ES-I3 (cell line): ENCODE measurements at regions not wholly inside any gene's neighbourhood (a gene's known extent, or its start where the extent isn't known, plus 50 kb on each side); places are given as distances from the start of the nearest gene placed in this dataset.

Experiments
- H3K36me3 ChIP-seq: 2 replicates; pipeline ENCODE4 v1.6.1; 2013; ENCODE audit warnings: mild to moderate bottlenecking, low read length, control low read depth, moderate library complexity; ENCODE audit not compliant: insufficient read depth
- H3K4me1 ChIP-seq: 2 replicates; pipeline ENCODE4 v1.6.1; 2013; ENCODE audit warnings: mild to moderate bottlenecking, control low read depth, low read length; ENCODE audit not compliant: insufficient read depth
- H3K9ac ChIP-seq: 2 replicates; pipeline ENCODE4 v1.6.1; 2013; ENCODE audit warnings: low read depth, mild to moderate bottlenecking, low read length, moderate library complexity
- H3K9me3 ChIP-seq: 2 replicates; pipeline ENCODE4 v1.6.1; 2013; ENCODE audit warnings: mild to moderate bottlenecking, low read length, moderate library complexity; ENCODE audit not compliant: control insufficient read depth, insufficient read depth

DNA sequence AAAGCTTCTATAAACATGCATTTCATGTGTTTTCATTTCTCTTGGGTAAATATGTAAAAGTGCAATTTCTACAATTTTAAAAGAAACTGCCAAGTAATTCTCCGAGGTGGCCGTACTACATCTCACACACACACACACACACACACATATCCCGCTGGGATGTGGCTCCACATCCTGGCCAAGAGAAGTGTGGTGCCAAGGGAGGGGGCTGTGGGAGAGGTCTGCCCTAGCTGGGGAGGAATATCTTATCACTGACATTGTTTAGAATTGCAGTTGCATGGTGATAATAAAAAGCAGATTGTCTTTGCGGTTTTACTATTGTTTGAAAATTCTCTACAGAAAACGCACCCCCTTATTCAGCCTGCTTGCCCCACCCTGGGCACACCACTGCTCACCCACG is 558.4 kb downstream of the BNC2 start:
- Histone ChIP-seq H3K9me3 (no peaks in the 10 kb centered on the region), H3K4me1 (no peaks in the 10 kb centered on the region; the same call in 1 of the 2 replicates), H3K9ac (no peak overlapping the region), H3K36me3 (no peaks in the 10 kb centered on the region)

DNA sequence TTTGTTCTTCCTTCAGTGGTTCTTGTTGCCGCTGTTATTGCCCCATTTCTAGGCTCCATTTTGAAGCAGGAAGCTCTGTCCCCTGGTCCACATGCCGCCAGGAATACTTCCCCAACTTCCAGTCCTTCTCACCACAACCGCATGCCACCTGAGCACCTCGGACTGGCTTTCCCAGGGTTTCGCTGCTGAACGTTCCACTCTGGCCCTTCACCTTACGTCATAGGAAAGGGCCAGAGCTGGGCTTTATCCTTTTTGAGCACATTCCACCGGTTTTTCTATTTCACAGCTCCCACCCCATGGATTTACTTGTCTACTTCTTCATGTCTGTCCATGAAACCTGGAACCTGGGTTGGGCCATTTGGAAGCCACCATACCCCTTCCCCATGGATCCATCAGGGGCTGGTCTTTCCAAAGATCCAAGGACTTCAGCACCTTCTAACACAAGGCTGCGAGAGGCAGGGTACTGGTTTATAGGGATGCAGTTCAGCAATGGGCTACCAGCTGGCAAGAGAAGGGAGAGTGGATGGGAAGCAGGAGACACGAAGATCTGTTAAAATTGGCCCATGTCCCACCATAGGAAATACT is 557.4 kb downstream of the BNC2 start:
- Histone ChIP-seq H3K9ac (no peak overlapping the region), H3K4me1 (no peaks in the 10 kb centered on the region; the same call in 1 of the 2 replicates), H3K36me3 (no peaks in the 10 kb centered on the region), H3K9me3 (no peaks in the 10 kb centered on the region)

DNA sequence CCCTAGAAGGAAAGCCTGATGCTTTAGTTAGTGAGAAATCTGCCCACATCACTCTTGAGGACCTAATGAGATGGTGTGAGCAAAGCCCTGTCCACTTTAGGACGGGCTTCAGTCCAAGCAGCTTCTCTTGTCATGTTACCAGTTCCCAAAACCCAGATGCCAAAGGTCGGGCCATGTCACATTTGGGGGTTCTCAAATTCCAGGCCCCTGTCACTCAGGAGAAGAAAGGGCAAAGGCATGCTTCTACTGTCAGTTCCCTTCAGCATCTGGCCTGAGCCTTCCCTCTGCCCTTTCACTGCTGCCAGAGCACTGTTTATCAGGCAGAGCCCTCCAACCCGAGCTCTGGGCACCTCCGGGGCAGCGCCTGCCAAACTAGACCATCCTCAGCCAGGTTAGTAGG is 556.0 kb downstream of the BNC2 start:
- H3K4me1 ChIP-seq = no peaks in the 10 kb centered on the region; the same call in 1 of the 2 replicates
- H3K9me3 ChIP-seq = no peaks in the 10 kb centered on the region
- no peak overlapping the region for H3K9ac ChIP-seq
- H3K36me3 ChIP-seq = no peaks in the 10 kb centered on the region

DNA sequence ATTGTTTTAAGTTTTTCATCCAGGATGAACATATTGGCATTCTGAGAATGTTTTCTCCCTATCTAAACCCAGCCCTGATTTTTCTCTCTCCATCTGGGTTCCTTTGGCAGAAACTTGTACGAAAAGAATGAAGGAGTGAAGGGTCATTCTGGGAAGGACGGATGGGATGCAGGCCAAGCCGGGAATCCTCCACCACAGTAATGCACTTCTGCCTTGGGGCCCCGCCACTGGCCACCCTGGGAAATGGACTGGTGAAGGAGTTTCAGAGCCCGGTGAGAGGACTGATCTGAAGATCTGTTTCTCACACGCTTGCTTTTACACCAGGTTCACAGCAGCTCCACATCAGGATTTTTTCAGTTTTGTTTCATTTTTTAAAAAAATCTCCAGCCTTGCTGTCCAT is 554.8 kb downstream of the BNC2 start:
- no peaks in the 10 kb centered on the region; the same call in 1 of the 2 replicates for H3K4me1 ChIP-seq

DNA sequence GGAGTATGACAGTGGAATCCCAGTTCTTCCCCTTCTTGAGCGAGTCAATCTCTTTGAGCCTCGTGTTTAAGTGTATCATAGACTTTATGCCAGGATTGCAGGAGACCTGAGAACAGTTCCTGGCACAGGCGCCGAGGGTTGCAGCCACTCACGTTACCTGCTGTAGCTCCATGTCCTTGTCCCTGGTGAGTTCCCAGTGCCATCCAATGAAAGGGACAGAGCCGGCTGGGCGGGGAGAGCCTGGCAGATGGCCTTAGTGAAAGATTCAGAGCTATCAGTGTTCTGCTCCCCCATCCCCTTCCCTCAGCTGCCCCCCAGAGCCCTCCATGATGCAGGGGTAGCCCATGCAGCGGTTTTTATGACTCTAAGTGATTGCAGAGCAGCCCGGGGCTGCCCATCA is 554.0 kb downstream of the BNC2 start:
- no peaks in the 10 kb centered on the region for H3K36me3 ChIP-seq
- H3K9me3 ChIP-seq = no peaks in the 10 kb centered on the region
- no peaks in the 10 kb centered on the region; the same call in 1 of the 2 replicates for H3K4me1 ChIP-seq
- no peak overlapping the region for H3K9ac ChIP-seq

More for the DNA sequence above, 554.8 kb downstream of the BNC2 start:
- H3K9ac ChIP-seq = no peak overlapping the region
- H3K9me3 ChIP-seq = no peaks in the 10 kb centered on the region
- H3K36me3 ChIP-seq = no peaks in the 10 kb centered on the region

DNA sequence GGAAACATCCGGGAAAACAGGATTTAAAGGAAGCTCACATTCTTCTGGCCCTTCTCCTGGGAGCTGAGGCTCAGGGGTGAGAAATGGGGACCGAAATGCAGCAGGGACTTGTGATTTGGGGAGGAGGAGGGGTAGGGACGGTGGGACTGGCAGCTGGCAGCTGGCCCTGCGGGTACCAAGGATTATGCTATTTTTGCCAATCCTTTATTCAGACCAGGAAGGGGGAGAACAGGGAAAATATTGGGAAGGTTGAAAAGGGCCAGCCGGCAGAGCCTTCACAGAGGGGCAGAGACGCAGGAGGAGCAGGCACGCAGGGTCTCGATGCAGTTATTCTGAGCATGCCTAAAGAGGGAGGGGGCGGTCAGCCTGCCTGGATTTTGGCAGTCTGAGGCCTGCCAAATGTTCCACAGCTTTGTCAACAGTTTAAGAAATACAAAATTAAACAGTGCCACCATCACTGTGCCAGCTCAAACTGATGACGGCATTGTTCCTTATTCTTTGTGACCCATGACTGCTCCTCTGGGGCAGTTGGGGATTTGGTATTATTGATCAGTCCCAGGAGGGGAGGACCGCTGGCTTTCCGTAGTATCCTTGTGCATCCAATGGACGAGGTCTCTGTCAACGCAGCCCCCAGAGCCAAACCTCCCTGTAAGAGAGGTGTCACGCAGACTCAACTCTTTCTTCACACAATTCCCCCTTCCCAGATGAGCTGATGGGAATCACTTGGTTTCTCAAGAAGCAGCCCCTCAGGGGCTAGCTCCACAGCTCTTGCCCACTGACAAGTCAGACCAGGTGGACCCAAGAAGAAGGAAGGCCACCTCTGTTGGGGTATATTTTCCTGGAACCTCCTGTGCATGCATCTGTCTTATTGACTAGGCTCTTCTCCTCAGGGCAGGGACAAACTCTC is 553.3 kb downstream of the BNC2 start:
- Histone ChIP-seq H3K36me3 (no peaks in the 10 kb centered on the region), H3K4me1 (no peaks in the 10 kb centered on the region; the same call in 1 of the 2 replicates), H3K9me3 (no peaks in the 10 kb centered on the region), H3K9ac (no peak overlapping the region)

DNA sequence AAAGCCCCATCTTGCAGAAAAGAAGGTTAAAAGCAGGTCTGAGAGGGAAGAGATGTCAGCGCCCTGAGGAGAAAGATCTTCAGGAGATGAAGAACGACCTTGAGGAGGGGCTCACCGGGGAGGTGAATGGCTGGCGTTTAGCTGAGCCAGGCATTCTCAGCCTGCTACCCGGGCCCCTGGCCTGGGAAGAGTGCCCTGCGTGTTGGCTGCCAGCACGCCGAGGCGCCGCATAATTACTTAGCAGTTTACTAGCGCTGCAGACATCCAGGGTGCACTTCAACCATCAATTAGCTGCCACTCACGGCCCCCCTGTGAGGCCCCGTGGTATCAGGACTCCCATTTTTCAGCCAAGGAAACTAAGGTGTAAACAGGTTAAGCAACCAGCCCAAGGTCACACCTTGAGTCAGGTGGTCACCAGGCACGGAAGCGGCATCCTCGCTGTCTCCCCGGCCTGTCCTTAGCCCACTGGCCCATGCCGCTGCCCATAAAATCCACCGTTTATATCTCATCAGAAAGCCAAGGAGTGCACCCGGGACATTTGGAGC is 551.9 kb downstream of the BNC2 start:
- Histone ChIP-seq H3K9ac (no peak overlapping the region), H3K36me3 (no peaks in the 10 kb centered on the region), H3K9me3 (no peaks in the 10 kb centered on the region; the same call in 1 of the 2 replicates), H3K4me1 (no peaks in the 10 kb centered on the region; the same call in 1 of the 2 replicates)

DNA sequence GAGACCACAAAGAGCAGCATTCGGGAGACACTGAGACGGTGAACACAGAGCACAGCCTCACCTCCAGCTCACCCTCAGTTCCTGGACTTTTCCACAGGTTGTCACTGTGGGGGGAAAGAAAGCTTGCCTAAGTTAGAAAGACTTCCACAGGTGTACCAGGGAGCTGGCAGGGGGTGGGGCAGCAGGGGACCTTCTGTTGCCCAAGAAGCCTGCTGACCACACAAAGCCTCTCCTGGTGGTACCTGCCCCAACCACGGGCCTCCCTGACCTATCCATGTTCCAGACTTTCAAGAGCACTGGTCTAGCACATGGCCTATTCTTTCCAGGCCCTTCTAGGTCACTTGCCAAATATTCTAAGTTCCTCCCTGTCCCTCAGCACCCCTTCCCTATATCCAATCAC is 550.8 kb downstream of the BNC2 start:
- Histone ChIP-seq H3K9ac (no peak overlapping the region), H3K9me3 (no peaks in the 10 kb centered on the region; the same call in 1 of the 2 replicates), H3K4me1 (no peaks in the 10 kb centered on the region; the same call in 1 of the 2 replicates), H3K36me3 (no peaks in the 10 kb centered on the region)

DNA sequence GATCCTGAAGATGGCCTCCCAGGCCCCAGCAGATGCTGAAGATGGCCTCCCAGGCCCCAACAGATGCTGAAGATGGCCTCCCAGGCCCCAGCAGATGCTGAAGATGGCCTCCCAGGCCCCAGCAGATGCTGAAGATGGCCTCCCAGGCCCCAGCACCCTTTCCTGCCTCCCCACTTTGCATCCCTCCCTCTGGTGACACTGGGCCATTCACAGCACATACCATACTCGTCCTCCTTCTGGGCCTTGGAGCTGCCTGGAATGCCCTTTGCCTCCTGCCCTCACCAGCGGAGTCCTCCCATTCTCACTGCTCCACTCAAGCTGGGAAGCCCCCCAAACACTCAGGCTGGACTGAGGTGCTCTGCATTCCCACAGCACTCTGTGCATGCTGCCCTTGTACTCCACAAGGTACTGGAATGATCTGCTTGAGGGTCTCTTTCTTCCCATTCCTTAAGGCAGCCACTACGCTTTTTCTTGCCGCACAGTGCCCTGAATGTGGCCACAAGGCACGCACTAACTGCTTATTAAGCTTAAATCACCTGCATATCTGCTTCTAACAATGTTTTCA is 550.0 kb downstream of the BNC2 start:
- Histone ChIP-seq H3K4me1 (no peaks in the 10 kb centered on the region; the same call in 1 of the 2 replicates), H3K36me3 (no peaks in the 10 kb centered on the region), H3K9me3 (no peaks in the 10 kb centered on the region; the same call in 1 of the 2 replicates), H3K9ac (no peak overlapping the region)

DNA sequence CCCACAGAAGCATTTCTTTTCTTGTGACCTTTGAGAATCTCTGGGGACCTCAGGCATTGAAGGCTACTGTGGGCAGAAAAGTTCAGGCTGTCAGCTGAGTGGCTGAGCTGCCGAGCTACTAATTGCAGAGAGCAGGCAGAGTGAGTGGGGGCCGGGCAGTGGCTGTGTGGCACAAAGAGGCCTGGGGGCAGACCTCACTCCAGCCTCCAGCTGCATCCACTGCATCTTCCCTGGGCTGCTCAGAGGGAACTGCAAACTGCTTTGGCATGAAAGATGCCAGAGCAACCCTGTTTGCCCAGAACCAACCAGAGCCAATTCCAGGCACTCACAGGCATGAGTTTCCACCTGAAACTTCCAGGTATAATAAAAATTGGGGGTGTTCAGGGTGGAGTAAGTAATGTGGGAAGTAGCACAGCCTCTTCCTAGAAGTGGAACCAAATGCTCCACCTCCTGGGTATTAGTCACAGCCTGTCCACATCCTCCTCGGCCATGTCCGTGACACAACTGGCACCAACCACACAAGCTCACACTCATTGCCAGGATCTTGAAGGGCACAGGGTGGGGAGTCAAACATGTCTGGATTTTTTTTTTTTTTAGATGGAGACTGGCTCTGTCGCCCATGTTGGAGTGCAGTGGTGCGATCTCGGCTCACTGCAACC is 548.9 kb downstream of the BNC2 start:
- Histone ChIP-seq H3K9me3 (no peaks in the 10 kb centered on the region; the same call in 1 of the 2 replicates), H3K4me1 (no peaks in the 10 kb centered on the region), H3K9ac (no peak overlapping the region), H3K36me3 (no peaks in the 10 kb centered on the region)

DNA sequence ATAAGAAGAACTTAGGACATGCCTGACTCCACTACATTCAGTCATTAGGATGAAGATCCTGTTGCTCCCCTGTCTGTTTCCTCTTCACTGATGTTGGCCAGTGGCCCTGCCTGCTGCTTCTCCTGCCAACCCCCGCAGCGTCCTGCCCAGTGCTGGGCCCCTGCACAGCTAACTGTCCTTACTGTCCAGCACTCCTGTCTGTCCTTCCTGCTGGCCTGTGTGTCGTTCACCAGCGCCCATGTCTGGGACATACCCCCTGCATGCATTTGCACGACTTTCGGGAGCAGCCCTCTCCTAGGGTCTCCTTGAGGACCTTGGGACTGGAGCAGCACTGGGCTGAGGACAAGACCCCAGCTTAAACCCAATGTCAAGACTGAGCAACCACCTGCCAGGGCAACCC is 547.6 kb downstream of the BNC2 start:
- Histone ChIP-seq H3K4me1 (no peaks in the 10 kb centered on the region), H3K9me3 (no peaks in the 10 kb centered on the region; the same call in 1 of the 2 replicates), H3K36me3 (no peaks in the 10 kb centered on the region)

DNA sequence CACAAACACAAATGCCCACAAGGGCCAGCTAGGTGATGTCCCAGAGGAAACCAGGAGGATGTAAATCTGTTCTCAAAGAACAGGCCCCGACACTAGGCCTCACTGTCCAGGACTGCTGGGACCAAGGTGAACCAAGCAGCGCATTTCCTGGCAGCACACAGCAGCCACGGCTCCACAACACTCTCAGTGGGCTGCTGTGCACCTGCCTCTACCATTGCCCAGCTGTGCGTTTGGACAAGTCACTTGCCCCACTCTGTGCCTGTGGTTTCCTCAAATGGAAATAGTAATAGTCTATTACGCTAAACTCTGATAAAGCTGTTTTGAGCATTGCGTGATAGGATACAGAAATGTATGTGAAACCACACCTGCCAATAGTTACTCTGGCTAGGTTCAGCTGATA is 544.5 kb downstream of the BNC2 start:
- Histone ChIP-seq H3K4me1 (no peaks in the 10 kb centered on the region), H3K9ac (no peak overlapping the region), H3K36me3 (no peaks in the 10 kb centered on the region), H3K9me3 (no peaks in the 10 kb centered on the region; the same call in 1 of the 2 replicates)

More for the DNA sequence above, 547.6 kb downstream of the BNC2 start:
- no peak overlapping the region for H3K9ac ChIP-seq

DNA sequence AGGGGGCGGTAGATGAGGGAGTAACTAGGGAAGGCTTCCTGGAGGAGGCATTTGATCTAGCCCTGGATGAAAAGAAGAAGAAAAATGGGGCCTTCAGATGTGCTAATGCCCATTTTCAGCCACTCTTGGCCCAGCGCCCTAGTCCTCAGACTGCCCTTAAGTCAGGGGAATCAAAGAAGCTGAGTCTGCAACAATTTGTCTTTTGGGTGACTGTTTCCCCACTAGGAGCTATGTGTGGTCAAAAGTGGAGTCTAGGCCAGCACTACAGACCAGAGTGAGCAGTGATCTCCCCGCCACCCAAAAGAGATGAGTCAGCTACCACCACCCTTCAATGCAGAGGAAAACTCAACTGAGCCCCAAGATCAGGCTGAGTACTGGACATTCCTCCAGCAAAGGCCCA is 542.1 kb downstream of the BNC2 start:
- no peak overlapping the region for H3K9ac ChIP-seq
- no peaks in the 10 kb centered on the region; the same call in 1 of the 2 replicates for H3K9me3 ChIP-seq
- no peaks in the 10 kb centered on the region for H3K4me1 ChIP-seq
- no peaks in the 10 kb centered on the region for H3K36me3 ChIP-seq

DNA sequence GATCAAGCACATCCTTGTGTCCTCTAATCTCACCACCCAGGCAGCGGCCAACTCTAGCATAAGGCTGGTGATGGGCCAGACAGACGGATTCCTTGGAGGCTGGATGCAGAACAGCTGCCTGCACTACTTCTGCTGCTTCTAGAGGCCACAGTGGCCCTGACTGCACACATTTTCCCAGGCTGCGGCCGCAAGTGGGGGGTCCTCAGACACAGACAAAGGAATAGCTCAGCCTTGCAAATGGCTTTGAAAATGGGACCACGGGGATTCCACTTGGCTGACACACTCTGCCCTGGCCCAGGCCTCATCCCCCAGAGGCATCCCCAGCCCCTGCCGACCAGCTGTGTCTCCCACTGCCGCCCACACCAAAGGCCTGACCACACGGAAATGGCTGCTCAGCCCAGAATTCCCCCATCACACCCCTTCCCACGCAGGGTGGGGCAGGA is 540.8 kb downstream of the BNC2 start:
- no peaks in the 10 kb centered on the region for H3K36me3 ChIP-seq
- no peak overlapping the region for H3K9ac ChIP-seq
- H3K9me3 ChIP-seq = no peaks in the 10 kb centered on the region
- no peaks in the 10 kb centered on the region for H3K4me1 ChIP-seq
